ENCODE measurements at regions not wholly inside any gene's neighbourhood (a gene's known extent, or its start where the extent isn't known, plus 50 kb on each side); places are given as distances from the start of the nearest gene placed in this dataset.
"Not testable (repeated sequence)": the region's sequence is repeated elsewhere in the genome, so short reads cannot be mapped to it uniquely, and the experiment has no call there.

- not testable (repeated sequence) for H3K27ac ChIP-seq
Observed at GRCh38 chr10:15921423-15921945, 61.2 kb upstream of the MINDY3 start.

GRCh38 chr10:15931376-15931775 lies 71.1 kb upstream of the MINDY3 start:
- TF ChIP-seq CTCF (conservative IDR thresholded peaks at IDR 0.05) = no peak
- H3K27ac ChIP-seq = no peak overlapping the region

GRCh38 chr10:15939543-15939942 lies 79.2 kb upstream of the MINDY3 start:
- not testable (repeated sequence) for H3K27ac ChIP-seq

GRCh38 chr10:15943426-15943825 lies 83.1 kb upstream of the MINDY3 start:
- no peak overlapping the region for H3K27ac ChIP-seq
- TF ChIP-seq CTCF (conservative IDR thresholded peaks at IDR 0.05) = no peak

GRCh38 chr10:15954188-15954587 lies 93.9 kb upstream of the MINDY3 start:
- no peak overlapping the region for H3K27ac ChIP-seq
- TF ChIP-seq CTCF (conservative IDR thresholded peaks at IDR 0.05) = no peak

- no peak for TF ChIP-seq CTCF (conservative IDR thresholded peaks at IDR 0.05)
- H3K27ac ChIP-seq = no peak overlapping the region
Observed at GRCh38 chr10:15960277-15960676, 100.0 kb upstream of the MINDY3 start.

GRCh38 chr10:15972736-15973135 lies 112.4 kb upstream of the MINDY3 start:
- not testable (repeated sequence) for H3K27ac ChIP-seq

GRCh38 chr10:15985690-15986089 lies 125.4 kb upstream of the MINDY3 start:
- TF ChIP-seq CTCF (conservative IDR thresholded peaks at IDR 0.05) = no peak
- no peak overlapping the region for H3K27ac ChIP-seq

- TF ChIP-seq CTCF (conservative IDR thresholded peaks at IDR 0.05) = no peak
- no peak overlapping the region for H3K27ac ChIP-seq
Observed at GRCh38 chr10:15990535-15991129, 130.3 kb upstream of the MINDY3 start.
